ENCODE measurements at regions not wholly inside any gene's neighbourhood (a gene's known extent, or its start where the extent isn't known, plus 50 kb on each side); places are given as distances from the start of the nearest gene placed in this dataset.
"Not testable (repeated sequence)": the region's sequence is repeated elsewhere in the genome, so short reads cannot be mapped to it uniquely, and the experiment has no call there.

- no peak for DNase-seq
Measured at GRCh38 chr2:149901231-149901859, 313.8 kb upstream of the MMADHC start.

GRCh38 chr2:149899390-149899789 lies 311.8 kb upstream of the MMADHC start:
- DNase-seq: no peak

- no peak for DNase-seq
Measured at GRCh38 chr2:149894760-149895159, 307.2 kb upstream of the MMADHC start.

GRCh38 chr2:149894226-149894625 lies 306.7 kb upstream of the MMADHC start:
- DNase-seq: no peak

- no peak for DNase-seq
Measured at GRCh38 chr2:149892563-149892962, 305.0 kb upstream of the MMADHC start.

- DNase-seq: no peak
Measured at GRCh38 chr2:149885946-149886345, 298.4 kb upstream of the MMADHC start.

GRCh38 chr2:149885468-149885867 lies 297.9 kb upstream of the MMADHC start:
- peak; percentile 33 for DNase-seq

- DNase-seq: no peak
Measured at GRCh38 chr2:149884871-149885270, 297.3 kb upstream of the MMADHC start.

- no peak for DNase-seq
Measured at GRCh38 chr2:149877913-149878312, 290.3 kb upstream of the MMADHC start.

GRCh38 chr2:149877074-149877473 lies 289.5 kb upstream of the MMADHC start:
- DNase-seq: no peak

- no peak for DNase-seq
Measured at GRCh38 chr2:149873936-149874335, 286.4 kb upstream of the MMADHC start.

- no peak for DNase-seq
Measured at GRCh38 chr2:149872638-149873150, 285.1 kb upstream of the MMADHC start.

GRCh38 chr2:149872041-149872440 lies 284.5 kb upstream of the MMADHC start:
- no peak for DNase-seq

- no peak for DNase-seq
Measured at GRCh38 chr2:149871091-149871885, 283.7 kb upstream of the MMADHC start.

GRCh38 chr2:149863227-149863626 lies 275.7 kb upstream of the MMADHC start:
- no peak for DNase-seq

GRCh38 chr2:149861034-149861433 lies 273.5 kb upstream of the MMADHC start:
- no peak for DNase-seq

GRCh38 chr2:149860276-149860921 lies 272.8 kb upstream of the MMADHC start:
- DNase-seq: no peak

- no peak for DNase-seq
Measured at GRCh38 chr2:149858901-149859634, 271.5 kb upstream of the MMADHC start.

GRCh38 chr2:149858216-149858615 lies 270.6 kb upstream of the MMADHC start:
- DNase-seq: no peak

- DNase-seq: no peak
Measured at GRCh38 chr2:149857344-149857743, 269.8 kb upstream of the MMADHC start.

GRCh38 chr2:149855859-149856258 lies 268.3 kb upstream of the MMADHC start:
- DNase-seq: not testable (repeated sequence)

GRCh38 chr2:149849591-149849990 lies 262.0 kb upstream of the MMADHC start:
- DNase-seq: no peak

GRCh38 chr2:149849136-149849535 lies 261.6 kb upstream of the MMADHC start:
- no peak for DNase-seq

All from NCI-H446 treated with DMSO at 0.1 percent for 48 hours (cell line).